Amniotic stem cell (primary cell): ENCODE measurements at regions not wholly inside any gene's neighbourhood (a gene's known extent, or its start where the extent isn't known, plus 50 kb on each side); places are given as distances from the start of the nearest gene placed in this dataset.
"Not testable (repeated sequence)": the region's sequence is repeated elsewhere in the genome, so short reads cannot be mapped to it uniquely, and the experiment has no call there.

Experiments
- DNase-seq: peaks from one replicate; lab custom pipeline; 2025; lab: John Stamatoyannopoulos, UW

DNA sequence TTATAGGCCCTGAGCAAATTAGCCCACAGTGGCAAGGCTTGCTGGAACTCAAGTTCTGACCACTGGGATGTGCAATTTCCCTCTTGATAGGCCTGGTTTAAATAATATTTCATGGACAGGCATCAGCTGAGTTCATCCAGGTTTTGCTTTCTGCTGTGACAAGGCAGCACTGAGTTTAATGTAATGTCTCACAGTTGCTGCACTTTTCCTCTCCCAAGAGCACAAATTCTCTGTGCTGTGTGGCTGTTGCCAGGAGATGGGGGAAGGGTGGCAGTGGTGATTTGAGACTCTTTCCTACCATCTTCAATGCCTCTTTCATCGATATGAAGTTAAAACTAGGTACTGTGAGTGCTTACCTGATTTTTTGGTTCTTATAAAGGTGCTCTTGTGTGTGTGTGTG lies 272.8 kb upstream of the STXBP6 start:
- no peak for DNase-seq

DNA sequence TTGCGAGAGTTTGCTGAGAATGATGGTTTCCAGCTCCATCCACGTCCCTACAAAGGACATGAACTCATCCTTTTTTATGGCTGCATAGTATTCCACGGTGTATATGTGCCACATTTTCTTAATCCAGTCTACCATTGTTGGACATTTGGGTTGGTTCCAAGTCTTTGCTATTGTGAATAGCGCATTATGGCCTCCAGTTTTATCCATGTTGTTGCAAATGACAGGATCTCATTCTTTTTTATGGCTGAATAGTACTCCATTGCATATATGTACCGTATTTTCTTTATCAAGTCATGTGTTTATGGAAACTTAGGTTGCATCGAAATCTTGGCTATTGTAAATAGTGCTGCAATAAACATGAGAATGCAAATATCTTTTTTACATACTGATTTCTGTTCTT lies 266.1 kb upstream of the STXBP6 start:
- DNase-seq = not testable (repeated sequence)

DNA sequence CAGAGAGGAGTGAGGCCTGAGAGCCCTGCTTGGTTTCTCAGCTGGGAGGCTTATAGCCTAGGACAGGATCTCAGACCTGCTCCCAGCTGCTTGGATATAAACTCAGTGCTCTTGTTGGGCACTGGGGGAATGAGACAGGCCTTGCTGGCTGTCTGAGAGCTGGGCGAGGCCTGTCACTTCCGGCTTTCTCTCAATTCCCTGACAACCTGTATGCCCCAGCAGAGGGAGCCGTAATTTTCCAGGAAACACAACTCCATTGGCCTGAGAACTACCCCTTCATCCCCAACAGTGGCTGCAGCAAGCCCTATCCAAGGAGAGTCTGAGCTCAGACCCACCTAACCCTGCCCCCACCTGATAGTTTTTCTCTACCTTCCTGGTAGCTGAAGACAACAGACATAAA lies 258.3 kb upstream of the STXBP6 start:
- DNase-seq = no peak

DNA sequence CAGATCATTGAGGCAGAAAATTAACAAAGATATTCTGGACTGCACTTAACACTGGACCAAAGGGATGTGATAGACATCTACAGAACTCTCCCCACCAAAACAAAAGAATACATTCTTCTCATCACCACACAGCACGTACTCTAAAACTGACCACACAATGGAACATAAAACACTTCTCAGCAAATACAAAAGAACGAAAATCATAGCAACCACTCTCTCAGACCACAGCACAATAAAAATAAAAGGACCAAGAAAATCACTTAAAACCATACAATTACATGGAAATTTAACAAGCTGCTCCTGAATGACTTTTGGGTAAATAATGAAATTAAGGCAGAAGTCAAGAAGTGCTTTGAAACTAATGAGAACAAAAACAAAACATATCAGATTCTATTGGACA lies 254.0 kb upstream of the STXBP6 start:
- no peak for DNase-seq

DNA sequence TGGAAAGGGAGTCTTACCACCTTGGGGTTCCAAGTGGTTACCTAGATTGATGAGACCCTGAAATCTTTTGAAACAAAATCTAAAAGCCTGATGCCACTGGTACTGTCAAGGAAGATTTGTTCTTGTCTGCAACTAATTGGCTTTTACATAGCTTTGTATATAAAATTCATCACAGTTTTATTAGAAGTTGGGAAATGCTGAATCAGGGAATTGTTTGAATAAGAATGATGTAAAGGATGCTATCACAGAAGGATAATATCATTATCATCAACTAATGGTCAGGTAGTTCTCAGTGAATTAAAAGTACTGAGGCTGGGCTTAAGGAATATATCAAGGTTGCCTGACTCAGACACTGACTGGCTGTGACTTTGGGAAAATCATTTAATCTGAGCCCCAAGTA lies 248.3 kb upstream of the STXBP6 start:
- no peak for DNase-seq

DNA sequence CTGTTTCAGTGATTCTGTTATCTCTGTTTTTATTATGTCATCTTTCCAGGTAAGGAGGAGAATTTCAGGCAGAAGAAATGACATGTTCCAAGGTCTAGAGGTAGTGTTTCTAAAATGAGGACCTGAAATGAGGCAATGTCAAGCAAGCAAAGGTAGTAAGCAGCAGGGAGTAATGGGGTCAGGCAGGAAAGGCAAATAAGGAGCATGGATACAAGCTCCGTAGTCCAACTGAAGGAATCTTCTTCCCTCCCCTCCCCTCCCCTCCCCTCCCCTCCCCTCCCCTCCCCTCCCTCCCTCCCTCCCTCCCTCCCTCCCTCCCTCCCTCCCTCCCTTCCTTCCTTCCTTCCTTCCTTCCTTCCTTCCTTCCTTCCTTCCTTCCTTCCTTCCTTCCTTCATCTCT lies 240.2 kb upstream of the STXBP6 start:
- not testable (repeated sequence) for DNase-seq

DNA sequence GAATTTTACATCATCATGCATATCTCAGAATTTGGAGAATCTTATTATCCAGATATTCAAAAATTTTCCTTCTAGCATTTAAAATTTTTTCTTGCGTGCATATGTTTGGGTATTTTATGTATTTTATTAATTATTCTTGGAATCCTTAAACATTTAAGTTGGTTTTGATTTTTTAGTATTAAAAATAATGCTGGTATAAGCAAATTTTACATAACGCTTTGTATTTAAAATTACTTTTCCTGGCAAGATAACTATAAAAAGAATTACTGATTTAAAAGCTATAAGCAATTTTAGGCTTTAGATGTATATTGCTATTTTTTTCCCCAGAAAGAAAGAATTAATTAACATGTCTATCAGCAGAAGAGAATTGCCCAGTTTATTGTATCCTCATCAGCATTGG lies 224.6 kb upstream of the STXBP6 start:
- no peak for DNase-seq

DNA sequence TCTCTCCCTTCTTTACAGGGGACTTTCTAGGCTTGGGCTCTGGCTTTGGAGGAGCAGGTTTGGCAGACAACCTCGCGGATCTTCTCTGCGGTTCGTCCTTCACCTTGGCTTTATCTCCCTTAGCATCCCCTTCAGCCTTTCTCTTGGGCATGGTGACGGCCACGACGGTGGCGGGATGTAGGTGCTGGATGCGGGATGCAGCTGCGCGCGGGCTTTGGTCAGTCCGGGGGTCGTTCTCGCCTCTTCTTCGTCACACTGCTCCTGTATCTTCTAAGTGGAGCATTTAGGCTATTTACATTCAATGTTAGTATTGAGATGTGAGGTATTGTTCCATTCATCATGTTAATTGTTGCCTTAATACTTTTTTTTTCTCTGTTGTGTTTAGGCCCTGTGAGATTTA lies 217.2 kb upstream of the STXBP6 start:
- no peak for DNase-seq

DNA sequence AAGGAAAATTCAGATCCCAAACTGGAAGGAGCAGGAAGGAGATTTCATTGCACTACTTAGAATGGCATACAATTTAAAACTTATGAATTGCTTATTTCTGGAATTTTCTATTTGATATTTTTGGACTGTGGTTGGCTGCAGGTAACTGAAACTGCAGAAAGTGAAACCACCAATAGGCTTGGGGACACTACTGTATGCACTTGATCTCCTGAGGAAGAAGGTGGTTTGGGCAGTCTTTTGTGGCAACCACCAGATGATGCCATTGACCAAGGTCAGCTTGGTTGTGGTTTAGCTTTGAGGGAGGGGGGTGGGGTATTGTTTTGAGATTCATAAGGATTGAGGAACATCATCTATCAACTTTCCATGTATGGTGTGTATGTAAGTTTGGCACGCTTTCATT lies 209.5 kb upstream of the STXBP6 start:
- DNase-seq = no peak

DNA sequence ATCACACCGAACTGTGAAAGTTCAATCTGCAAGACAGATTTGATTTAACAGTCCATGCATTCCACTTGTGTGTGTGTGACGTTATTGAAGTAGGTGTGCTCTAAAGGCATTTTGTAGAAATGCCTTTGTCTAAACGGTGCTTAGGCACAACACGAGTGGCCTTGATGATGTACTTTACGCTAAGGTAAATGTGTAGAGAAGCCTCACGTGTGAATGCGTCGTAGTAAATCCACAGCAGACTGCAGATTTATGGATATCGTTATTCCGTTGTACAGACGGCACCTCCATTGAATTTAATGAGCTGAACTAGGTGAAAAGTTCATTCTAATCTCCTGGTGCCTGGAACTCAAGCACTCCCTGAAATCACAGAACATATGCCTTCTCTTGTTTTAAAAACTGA lies 202.8 kb upstream of the STXBP6 start:
- no peak for DNase-seq

DNA sequence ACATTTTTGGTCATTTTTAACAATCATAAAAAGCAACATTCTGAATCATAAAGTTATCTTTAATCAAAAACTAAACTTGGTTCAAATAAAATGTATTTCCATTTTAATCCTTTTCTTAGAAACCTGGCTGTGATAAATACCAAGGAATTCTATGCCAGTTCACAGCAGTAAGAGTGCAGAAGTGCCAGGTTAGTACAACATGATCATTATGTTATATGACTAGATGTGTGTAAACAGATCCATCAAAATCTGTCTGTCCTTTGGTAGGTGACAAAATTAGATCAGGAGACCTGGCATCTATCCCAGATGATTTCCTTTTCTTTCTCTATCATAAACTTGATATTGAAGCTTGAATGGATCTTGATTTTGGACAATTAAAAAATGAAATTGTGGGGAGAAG lies 200.6 kb upstream of the STXBP6 start:
- no peak for DNase-seq

DNA sequence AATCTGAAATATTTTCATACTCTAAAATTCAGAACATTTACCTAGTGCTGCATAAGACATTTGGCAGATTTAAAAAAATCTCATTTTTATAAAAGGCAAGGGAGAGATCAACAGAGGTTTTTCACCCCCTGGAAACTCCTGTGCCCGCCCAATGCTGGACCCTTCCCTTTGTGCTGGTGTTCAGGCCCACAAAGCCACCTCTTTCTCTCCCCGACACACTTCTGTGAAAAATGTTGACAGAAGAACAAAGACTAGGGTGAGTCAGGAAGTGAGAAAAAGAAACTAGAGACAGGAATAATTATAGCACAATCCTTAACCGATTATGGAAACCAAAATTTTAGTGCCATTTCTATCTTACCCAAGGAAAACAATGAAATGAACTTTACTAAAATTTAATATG lies 197.7 kb upstream of the STXBP6 start:
- no peak for DNase-seq

DNA sequence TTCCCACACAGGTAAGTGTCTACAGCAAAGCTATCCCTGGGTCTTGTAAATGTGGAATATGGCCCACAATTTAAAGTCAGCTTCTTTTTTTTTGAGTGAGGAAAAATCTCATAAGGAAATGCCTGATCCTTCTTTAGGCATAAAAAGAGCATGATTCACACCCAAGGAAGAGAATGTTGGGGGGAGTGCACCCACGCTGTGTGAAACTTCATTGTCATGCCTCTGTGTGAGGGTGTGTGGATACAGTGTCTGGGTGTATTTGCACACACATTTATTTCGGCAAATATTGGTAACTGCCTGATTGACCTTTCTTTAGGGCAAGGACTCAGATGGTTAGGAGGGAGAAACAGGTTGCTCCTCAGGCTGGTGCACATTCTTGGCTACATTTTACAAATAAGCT lies 196.8 kb upstream of the STXBP6 start:
- DNase-seq = no peak

DNA sequence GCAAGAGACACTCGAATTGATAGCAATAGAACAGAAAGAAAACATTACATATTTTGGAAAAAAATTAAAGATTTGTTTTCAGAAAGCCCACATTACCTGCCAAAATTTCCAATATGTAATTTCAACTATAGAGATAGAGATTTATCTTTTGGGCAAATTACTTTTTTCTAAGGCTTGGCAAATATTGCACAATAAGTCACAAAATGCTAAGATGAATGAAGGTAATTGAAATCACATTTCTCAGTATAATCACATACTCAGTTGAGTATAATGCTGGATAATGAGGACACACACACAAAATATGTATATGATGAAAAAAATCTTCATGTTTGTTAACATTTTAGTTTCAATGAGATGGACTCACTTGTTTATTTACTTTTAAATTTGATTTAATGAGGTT lies 189.2 kb upstream of the STXBP6 start:
- DNase-seq = no peak

DNA sequence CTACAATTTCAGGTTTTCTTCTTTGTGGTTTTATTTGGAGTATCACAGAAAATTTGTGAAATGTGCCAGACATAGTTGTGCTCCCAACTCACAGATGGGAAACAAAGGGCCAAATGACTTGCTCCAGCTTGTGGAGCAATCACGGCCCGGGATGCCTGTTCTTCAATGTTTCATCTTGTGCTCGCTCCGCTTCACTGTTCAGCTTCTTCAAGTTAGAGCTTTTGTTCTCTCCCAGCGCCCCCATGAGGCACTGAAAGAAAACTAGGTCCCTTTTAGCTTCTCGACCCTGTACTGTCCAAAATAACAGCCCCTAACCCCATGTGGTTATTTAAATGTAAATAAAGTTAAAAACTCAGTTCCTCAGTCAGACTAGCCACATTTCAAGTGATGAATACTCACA lies 187.9 kb upstream of the STXBP6 start:
- DNase-seq = no peak

DNA sequence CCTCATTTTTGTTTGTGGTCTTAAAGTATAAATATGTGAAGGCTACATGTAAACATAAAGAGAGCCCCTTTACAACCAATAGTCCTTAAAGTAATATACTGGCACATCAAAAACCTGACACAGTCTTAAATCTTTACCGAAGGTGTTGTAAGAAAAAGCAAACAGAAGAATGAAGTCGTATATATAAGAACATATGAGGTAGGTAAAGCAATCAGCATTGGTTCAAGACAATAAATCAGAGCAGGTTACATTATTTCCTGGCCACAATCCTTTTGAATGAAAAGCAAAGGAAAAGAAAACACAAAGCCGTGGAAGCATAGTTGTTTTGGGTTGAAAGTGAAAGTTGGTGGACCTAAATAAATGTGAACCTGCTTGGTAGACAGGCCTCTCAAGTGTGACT lies 183.7 kb upstream of the STXBP6 start:
- no peak for DNase-seq

DNA sequence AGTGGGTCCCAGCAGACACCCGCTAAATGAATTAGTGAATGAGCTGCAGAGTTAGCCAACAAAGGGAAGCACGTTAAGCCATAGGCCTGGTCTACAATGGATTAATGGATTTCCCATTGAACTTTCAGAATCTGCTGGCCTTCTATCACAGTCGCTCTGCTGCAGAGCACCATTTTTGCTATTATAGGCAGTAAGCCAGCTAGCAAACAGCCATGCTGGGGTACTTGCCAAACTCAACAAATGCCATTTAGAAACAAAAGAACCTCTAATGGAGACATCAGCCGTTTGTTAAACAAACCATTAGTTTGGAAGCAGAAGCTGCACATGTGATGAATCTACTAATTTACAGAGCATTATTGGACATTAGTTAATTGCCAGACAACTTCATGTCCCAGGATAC lies 181.1 kb upstream of the STXBP6 start:
- no peak for DNase-seq

DNA sequence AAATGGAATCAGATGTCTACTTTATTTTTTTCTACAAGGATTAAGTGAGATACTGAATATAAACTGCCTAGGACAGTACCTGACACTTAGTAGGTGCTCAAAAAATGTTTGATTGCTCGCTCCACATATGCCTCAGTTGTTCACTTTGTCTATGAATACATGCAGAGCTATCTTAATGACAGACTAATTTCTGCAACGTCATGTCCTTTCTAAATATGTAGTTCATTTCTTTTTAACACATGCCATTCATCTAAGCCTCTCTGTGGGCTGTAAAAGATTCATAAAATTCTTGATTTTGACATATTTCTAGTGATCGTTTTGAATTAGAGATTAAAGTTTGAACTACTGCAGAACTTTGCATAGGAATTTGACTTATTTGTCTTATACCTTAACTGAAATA lies 176.3 kb upstream of the STXBP6 start:
- no peak for DNase-seq

DNA sequence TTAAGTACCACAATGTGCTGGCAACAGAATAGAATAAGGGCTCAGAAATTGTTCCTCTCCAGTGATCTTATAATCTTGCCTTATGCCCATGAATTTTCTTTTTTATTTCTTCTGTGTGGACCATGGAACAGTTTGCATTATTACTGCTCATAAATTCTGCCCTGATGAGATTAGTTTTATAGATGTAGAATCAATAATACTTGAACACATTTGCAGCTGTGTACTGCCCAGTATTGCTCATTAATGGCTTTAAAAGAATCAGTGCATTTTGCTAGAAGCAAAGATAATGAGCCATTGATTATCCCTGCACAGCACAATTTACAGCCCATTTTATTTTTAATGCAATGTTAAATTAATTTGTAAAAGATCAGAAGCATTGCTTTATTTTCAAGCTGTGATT lies 172.3 kb upstream of the STXBP6 start:
- no peak for DNase-seq

DNA sequence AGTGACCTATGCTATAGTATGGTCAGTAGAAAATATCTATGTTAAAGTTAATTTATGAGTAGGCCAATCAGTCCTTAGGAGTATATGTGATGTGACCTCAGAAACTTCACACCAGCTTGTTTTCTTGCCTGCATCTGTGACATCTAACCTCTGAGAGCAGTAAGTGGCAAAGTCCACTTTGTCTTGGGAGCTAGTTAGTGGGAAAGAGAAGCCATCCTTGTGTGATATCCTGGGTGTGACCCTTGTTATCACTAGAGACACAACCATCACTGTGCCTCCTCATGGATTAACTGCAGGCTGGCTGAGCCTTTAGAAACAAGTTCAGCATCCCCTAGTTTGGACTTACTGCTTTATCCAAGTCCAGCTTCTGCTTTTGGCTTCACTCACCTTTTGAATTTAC lies 170.6 kb upstream of the STXBP6 start:
- no peak for DNase-seq

DNA sequence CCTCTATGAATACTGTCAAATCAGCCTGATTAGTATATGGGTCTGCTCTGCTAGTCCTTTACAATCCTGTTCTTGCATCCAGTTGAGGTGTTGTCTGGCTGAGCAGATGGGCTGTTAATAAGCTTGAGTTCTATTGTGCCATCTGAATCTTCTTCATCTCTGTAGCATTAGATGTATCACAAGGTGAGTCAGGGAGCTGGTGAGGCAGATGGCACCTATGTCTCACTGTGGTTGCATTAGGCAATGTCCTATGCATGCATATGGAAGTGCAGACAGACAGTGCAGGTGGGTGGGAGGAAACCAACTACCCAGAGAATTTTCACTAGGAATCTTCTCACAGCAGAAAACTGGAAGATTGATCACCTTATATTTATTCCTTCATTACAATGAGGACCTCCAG lies 165.7 kb upstream of the STXBP6 start:
- DNase-seq = no peak

DNA sequence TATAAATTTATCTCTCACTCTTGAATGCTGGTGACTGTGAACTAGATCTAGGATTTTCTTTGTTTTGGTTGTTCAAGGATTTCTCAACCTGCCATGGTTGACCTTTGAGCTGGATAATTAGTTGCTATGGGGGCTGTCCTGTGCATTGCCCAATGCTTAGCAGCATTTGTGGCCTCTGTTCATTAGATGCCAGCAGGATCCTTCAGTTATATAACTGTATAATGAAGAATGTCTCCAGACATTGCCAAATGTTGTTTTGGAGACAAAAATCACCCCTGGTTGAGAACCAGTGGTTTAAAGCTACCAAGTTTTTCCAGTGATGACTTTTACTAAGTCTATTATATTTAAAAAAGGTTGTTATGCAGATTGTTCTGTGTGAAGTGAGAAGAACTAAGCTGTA lies 147.9 kb upstream of the STXBP6 start:
- DNase-seq = no peak

DNA sequence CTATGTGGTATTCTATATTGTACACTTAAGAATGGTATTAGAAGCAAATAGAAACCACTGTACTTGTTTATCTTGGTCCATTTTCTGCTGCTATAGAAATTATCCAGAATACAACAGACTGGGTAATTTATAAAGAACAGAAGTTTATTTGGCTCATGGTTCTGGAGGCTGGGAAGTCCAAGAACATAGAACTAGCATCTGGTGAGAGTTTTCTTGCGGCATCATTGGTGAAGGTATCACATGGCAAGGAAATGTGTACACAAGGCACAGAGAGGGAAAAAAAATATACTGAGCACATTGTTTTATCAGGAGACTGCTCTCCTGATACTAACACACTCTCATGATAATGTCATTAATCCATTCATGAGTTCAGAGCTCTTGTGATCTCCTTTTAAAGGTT lies 130.3 kb upstream of the STXBP6 start:
- no peak for DNase-seq

DNA sequence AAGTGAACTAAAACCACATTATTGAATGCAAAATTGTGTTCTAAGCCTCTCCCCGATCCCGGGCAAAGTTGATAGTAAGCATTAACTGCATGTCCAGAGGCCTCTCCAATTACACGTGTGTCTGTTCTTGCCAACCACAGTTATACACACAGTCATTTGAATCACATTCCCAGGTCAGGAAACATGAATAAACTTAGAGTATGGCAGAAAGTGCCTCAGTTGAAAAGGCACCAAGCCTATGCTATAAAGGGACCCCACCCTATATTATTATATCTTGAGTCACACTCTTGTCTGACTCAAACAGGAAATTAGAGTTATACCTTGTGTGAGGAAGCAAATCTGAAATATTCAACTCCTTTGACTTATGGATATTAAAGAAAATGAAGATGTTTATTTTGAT lies 128.3 kb upstream of the STXBP6 start:
- no peak for DNase-seq
